HG03060 (cell line): ENCODE measurements at regions not wholly inside any gene's neighbourhood (a gene's known extent, or its start where the extent isn't known, plus 50 kb on each side); places are given as distances from the start of the nearest gene placed in this dataset.

Experiments used
- ATAC-seq: cut with Tn5 transposase; IDR thresholded peaks from one replicate; pipeline ENCODE4 v1.9.1; 2021; ENCODE audit warnings: low read depth, moderate number of reproducible peaks; ENCODE audit not compliant: unreplicated experiment

DNA sequence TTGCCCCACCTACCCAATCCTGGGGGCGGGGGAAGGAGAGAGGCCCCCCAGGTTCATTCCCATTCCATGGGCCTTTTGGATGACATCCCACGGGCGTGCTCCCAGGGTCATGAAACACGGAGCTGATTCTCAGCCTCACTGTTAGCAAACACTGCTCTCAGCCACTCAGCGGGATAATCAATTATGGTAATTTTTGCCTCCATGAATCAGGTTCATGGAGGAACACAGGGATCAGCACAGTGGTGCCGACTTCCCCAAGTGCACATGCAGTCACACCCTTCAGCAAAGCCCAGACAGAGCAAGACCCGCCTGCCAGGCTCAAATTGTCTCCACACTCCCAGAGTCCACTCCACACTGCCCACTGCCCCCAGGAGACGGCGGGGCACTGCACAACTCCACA is 164.6 kb downstream of the ENGASE start:
- no peak for ATAC-seq

DNA sequence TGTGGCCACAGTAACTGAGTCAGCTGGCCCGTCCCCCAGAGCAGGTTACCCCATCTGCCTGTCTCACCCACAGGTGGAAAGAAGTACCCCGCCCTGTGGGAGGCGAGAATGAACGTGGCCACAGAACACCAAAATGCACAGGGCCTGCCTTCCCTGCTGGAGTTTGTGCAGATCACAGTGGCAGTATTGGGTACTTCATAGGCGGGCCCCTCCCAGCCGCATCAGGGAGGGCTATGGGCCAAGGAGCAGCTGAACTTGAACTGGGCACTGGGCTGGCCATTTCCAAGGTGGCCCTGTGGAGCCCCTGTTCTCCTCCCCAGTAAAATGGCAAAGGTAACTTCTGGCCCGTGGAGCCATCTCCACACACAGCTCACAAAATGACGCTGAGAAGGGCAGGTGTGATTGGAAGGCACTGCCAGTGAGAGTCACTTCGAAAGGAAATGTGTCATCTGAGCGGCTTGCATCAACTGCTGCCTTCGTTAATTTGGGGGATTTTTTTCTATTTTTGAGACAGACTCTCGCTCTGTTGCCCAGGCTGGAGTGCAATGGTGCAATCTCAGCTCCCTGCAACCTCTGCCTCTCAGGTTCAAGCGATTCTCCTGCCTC is 162.9 kb downstream of the ENGASE start:
- no peak for ATAC-seq

- no peak for ATAC-seq
Observed at GRCh38 chr17:79235808-79236207, 161.2 kb downstream of the ENGASE start.

DNA sequence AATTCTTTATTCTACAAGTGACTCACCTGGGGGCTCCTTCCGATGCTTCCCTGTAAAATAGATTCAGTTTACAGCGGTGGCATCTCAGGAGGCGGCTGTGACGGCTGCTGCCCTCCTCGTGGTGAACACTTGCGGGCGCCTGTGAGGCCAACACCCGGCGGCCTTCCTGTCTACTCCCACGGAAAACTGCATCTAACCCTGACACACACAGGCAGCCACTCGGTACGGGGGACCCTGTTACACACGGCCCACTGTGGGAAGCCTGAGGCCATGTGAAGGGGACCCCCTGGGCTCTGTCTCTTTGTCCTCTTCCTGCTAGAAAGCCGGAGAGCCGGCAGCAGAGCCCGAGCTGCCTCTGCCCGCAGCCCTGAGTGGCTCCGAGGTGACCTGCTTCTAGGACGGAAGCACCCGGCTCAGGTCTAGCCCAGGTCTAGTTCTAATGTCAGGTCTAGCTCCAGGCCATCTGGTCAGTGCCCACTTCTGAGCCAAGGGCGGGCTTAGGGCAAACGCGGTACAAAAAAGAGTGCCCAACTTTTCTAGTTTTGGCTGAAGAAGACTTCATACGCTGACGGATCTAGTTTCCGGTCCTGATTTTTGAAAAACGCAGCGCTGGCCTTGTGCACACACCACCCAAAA is 159.4 kb downstream of the ENGASE start:
- no peak for ATAC-seq

DNA sequence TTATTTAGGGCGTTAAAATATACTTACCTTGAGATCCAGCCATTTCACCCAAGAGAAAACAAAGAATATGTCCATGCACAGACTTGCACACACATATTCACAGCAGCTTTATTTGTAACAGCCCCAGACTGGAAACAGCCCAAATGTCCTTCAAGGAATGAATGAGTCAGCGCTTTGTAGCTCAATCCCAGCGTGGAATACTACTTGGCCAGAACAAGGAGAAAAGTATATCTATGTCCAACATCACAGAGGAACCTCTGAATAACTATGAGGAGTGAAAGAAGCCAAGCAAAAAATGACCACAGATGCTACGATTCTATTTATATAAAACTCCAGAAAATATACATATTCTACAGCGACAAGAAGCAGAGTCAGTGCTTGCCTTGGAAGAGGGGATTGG is 158.3 kb downstream of the ENGASE start:
- ATAC-seq: no peak

DNA sequence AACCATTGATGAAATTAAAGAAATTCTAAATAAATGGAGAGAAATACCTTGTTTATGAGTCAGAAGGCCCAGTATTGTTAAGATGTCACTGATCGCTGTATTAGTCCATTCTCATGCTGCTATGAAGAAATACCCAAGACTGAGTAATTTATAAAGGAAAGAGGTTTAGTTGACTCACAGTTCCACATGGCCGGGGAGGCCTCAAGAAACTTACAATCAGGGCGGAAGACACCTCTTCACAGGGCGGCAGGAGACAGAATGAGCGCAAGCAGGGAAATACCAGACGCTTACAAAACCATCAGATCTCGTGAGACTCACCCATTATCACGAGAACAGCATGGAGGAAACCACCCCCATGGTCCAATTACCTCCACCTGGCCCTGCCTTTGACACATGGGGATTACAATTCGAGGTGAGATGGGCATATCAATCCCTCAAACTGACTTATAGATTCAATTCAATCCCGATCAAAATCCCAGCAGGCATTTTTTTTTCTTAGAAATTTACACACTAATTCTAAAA is 157.2 kb downstream of the ENGASE start:
- ATAC-seq: no peak

- ATAC-seq: no peak
Observed at GRCh38 chr17:79230576-79230975, 156.0 kb downstream of the ENGASE start.

DNA sequence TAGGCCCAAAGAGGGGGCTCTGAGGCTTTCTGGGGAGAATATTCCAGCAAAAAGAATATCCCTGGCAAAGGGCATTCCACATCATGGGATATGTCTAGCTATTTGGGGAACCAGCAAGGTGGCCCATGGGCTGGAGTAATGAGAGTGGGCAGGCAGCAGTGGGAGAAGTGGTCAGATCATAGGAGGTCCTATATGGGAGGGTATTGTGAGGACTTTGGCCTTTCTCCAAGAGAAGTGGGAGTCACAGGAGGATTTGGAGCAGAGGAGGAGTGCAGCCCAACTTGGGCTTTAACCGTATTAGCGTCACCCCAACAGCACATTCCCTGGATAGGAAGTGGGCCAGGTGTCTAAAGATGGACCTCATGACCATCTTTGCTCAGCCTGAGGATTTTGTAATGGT is 151.4 kb downstream of the ENGASE start:
- no peak for ATAC-seq

DNA sequence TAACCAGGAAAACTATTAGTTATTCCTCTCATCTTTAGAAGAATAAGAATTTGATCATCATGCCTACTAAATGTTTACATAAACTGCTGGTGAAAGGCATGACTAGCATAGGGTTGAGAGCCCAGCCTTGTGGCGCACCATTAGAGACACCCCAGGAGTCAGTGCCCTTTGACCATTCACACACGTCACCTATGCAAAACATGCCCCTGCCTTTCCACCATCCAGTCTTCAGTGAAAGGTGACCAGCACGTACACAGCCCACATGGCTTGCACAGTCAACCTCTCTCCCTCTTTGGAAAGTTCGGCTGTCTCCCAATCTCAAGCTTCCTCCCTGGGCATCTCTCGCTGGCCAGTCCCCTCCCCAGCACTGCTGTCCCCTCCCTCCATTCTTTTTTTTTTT is 150.3 kb downstream of the ENGASE start:
- ATAC-seq: no peak

DNA sequence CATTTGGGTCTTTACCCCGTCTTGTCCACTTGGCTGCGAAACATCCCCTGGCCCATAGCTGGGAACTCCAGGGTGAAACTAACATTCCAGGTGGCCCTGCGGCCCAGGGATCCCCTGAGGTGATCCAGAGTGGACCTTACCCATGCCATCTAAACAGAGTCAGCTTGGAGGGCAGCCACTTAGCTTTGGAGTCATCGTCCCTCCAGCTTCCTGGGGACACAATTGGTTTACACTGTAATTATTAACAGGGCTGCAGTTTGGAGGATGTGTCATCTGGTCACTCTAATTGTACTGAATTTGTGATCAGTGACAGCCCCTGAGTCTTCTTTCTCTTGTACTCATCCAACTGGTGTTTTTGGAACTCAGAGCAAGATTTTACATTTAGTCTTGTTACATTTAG is 149.9 kb downstream of the ENGASE start:
- ATAC-seq: no peak

GRCh38 chr17:79223953-79224352 is 149.3 kb downstream of the ENGASE start:
- no peak for ATAC-seq

- ATAC-seq: no peak
Observed at GRCh38 chr17:79223471-79223870, 148.8 kb downstream of the ENGASE start.

DNA sequence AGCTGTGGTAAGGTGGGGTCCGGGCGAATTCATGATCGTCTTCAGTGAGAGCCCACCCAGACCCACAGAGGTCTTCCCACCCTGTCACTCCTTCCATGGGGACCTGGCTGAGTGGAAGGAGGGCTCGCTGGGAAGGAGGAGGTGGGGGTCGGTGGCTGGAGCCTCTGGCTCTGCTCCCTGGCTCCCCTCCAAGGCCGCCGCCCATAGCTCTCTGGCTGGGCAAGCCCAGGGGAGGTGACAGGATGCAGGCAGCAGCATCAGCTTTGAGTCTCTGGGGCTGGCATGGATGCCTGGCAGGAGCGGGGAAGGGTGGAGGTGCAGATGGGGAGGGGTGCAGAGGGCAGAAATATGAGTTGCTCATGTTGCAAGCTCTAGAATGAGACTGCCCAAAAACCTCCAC is 147.0 kb downstream of the ENGASE start:
- no peak for ATAC-seq

- no peak for ATAC-seq
Observed at GRCh38 chr17:79220713-79221291, 146.2 kb downstream of the ENGASE start.

DNA sequence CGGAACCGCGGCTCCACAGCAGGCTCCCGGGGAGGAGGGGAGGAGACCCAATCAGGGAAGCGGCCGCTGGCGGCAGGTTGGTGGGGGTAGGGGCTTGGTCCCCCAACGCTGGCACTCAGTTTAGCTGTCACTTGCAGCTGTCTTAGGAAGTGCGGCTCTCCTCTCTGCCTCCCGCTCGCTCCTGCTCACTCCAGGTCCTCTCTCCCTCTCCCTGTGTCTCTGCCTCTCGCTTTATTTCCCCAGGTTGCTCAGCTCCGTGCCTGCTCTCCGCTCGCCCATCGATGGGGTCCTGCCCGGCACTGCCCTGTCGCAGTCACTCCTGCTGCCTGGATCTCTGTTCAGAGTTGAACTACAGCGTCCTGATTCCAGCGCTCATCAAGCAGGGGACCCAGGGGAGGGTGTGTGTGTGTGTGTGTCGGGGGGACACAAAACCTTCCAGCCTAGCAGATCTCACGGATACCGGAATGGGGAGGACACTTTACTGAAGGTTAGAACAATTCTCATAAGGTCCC is 145.6 kb downstream of the ENGASE start:
- no peak for ATAC-seq

- ATAC-seq: no peak
Observed at GRCh38 chr17:79219208-79219935, 144.7 kb downstream of the ENGASE start.

DNA sequence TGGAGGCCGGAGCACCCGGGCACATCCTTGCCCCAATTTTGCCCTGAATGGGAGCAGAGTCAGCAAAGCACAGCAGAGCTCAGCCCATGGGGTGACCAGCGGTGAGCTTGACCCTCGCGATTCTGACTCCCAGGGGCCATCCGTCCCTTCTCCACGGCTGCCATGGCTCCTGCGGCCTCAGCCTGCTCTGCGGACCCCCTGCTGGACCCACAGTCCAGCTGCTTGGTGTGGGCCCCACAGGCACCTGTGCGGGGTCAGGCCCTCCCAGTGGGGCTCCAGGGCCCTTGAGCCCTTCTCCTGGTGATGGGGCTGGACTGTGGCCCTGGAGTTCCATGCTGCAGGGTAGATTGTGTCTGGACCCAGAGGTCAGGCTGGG is 144.2 kb downstream of the ENGASE start:
- no peak for ATAC-seq

DNA sequence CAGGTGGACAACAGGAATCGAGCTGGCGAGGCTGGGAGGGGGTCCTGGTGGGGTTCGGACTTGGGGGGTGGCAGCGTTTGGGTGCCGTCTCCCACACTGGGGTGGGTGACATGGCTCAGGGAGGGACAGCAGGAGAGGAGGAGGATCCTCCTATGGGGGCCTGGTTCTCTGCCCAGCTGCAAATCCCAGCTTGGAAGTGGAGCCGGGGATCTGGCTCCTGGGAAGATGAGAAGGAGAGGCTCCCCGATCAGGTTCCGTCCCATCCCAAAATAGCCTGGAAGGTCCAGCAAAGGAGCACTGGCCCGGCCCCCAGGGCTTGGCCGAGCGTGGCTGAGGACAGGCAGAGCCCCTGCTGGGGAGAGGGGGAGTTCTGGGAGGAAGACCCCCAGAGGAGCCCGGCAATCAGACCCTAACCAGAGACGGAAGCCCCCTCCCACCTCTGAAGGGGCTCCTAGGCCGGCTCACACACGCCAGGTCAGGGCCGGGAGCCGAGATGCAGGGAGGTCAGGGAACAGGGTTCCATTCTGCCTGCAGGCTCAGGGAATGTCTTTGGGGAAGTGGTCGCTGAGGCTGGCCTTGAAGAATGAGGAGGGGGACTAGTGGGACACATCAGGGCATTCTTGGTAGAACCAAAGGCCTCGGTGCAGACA is 143.7 kb downstream of the ENGASE start:
- no peak for ATAC-seq

DNA sequence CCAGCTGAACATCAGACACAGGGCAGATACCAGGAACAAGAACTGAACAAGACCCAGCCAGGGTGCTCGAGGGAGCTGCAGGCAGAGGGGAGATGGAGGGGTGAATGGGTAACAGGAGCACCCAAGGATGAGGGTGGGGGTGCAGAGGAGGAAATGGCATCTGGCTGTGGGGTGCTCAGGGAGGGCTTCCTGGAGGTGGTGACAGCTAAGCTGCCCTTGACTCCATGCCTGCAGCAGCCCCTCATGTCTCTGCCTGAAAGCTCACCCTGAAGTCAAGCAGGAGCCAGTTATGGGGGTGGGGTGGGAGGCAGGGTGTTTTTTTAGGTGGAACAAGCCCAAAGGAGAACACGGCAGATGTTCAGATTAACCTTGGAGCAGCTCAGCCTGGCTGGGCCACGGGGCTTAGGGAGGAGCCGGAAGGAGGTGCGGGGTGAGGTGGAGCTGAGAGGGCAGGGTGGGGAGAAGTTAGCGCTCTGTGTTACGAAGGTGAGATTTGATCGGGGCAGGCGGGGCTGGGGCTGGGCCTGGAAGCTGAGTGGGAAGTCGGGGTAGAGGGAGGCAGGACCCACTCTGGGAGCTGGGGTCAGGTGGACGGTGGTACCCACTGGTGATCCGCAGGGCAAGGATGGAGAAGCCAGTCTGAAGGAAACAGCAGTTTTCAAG is 143.0 kb downstream of the ENGASE start:
- ATAC-seq: no peak

DNA sequence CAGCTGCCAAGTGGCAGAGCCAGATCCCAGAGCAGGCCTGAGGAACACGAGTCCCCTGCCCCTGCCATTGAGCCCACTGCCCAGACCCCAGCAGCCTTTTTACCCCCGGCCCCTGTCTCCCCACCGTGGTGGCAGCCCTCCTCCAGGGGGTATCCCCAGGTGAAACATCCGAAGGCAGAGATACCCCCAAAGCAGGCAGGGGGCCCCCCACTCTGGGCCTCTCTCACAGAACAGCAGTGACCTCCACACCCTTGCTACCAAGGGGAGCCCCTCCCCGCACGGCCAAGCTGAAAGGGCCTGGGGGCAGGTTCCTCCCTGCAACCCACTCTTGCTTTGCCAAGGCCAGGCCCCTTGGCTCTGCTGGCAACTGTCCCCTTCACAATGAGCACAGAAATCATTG is 142.2 kb downstream of the ENGASE start:
- ATAC-seq: no peak
